SH-SY5Y (cell line): ENCODE measurements at regions not wholly inside any gene's neighbourhood (a gene's known extent, or its start where the extent isn't known, plus 50 kb on each side); places are given as distances from the start of the nearest gene placed in this dataset.

Experiments
- GATA2 ChIP-seq: IDR thresholded peaks from 2 replicates; pipeline ENCODE4 v1.6.1; 2011; ENCODE audit warnings: mild to moderate bottlenecking, low read depth, low read length
- GATA3 ChIP-seq: IDR thresholded peaks from 2 replicates; pipeline ENCODE4 v1.6.1; 2011; ENCODE audit warnings: low read depth, mild to moderate bottlenecking, low read length, moderate library complexity

DNA sequence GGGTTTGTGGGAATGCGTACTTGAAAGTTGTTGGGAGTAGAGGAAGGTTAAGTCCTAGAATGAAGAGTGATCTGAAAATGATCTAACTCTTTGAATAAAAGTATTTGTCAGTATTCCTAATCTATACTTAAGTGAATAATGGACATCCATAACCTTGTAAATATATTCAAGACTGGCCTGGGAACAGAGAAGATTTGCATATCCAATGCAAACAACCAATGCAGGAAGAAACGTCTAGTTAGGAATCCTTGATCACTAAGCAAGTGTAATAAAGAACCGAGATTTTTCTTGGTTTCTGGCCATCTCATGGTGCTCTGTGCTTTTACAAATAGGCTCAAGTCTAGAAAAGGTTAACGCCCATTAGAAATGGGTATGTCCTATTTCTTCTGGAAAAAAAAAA, 157.1 kb downstream of the RAB11FIP2 start:
- TF ChIP-seq GATA2 = no peak
- TF ChIP-seq GATA3 = no peak
